Hepatocyte (in vitro differentiated cells): ENCODE measurements at regions not wholly inside any gene's neighbourhood (a gene's known extent, or its start where the extent isn't known, plus 50 kb on each side); places are given as distances from the start of the nearest gene placed in this dataset.

Experiments used
- DNase-seq: peaks from one replicate; pipeline ENCODE4 v3.0.0-alpha.2; 2016; ENCODE audit warnings: low spot score
- H2AFZ ChIP-seq: fragments of 200-600 bp; sonication (generic); 2 replicates; pipeline ENCODE4 v1.6.0; 2016; ENCODE audit warnings: antibody characterized with exemption, mild to moderate bottlenecking
- H3K27ac ChIP-seq: fragments of 200-600 bp; sonication (generic); 2 replicates; pipeline ENCODE4 v1.5.1; 2016; ENCODE audit warnings: mild to moderate bottlenecking
- H3K27me3 ChIP-seq: fragments of 200-600 bp; sonication (generic); 2 replicates; pipeline ENCODE4 v1.6.1; 2016
- H3K36me3 ChIP-seq: fragments of 200-600 bp; sonication (generic); replicated peaks from 2 replicates; pipeline ENCODE4 v1.5.1; 2016; ENCODE audit warnings: low read depth; ENCODE audit not compliant: insufficient read depth
- H3K4me1 ChIP-seq: fragments of 200-600 bp; sonication (generic); 2 replicates; pipeline ENCODE4 v1.5.1; 2016; ENCODE audit warnings: mild to moderate bottlenecking, moderate library complexity; ENCODE audit not compliant: insufficient read depth
- H3K4me2 ChIP-seq: fragments of 200-600 bp; sonication (generic); 2 replicates; pipeline ENCODE4 v1.6.0; 2016
- H3K4me3 ChIP-seq: fragments of 200-600 bp; sonication (generic); 2 replicates; pipeline ENCODE4 v1.5.1; 2016; ENCODE audit warnings: mild to moderate bottlenecking
- H3K79me2 ChIP-seq: fragments of 200-600 bp; sonication (generic); 2 replicates; pipeline ENCODE4 v1.6.0; 2017; ENCODE audit warnings: mild to moderate bottlenecking
- H3K9me2 ChIP-seq: fragments of 200-600 bp; sonication (generic); replicated peaks from 2 replicates; pipeline ENCODE4 v1.6.0; 2017; ENCODE audit warnings: mild to moderate bottlenecking; ENCODE audit not compliant: insufficient read depth
- H3K9me3 ChIP-seq: fragments of 200-600 bp; sonication (generic); 2 replicates; pipeline ENCODE4 v1.5.1; 2016; ENCODE audit warnings: low read depth, mild to moderate bottlenecking
- H4K20me1 ChIP-seq: fragments of 200-600 bp; sonication (generic); 2 replicates; pipeline ENCODE4 v1.6.0; 2016; ENCODE audit warnings: mild to moderate bottlenecking; ENCODE audit not compliant: insufficient read depth, poor library complexity, severe bottlenecking
- CTCF ChIP-seq: fragments of 200-600 bp; sonication (generic); IDR thresholded peaks from 2 replicates; pipeline ENCODE4 v1.5.1; 2016; ENCODE audit warnings: antibody characterized with exemption, mild to moderate bottlenecking; ENCODE audit not compliant: poor library complexity
- EZH2 ChIP-seq: fragments of 200-600 bp; sonication (generic); IDR thresholded peaks from 2 replicates; pipeline ENCODE4 v1.6.1; 2016; ENCODE audit warnings: antibody characterized with exemption, mild to moderate bottlenecking, borderline replicate concordance
- EZH2phosphoT487 ChIP-seq: fragments of 200-600 bp; sonication (generic); IDR thresholded peaks from one replicate; pipeline ENCODE4 v1.6.1; 2018; ENCODE audit warnings: antibody characterized with exemption, mild to moderate bottlenecking, low read depth, moderate library complexity; ENCODE audit not compliant: unreplicated experiment, severe bottlenecking
- WGBS: methylation state at CpG from one replicate; pipeline ENCODE4 v1.1.6; 2016; ENCODE audit warnings: low lambda C conversion rate; ENCODE audit errors: missing lambda C conversion rate; 5-methylcytosine and 5-hydroxymethylcytosine counted together

- Histone ChIP-seq H3K4me2 (no peak overlapping the region), H3K4me1 (no peaks in the 10 kb centered on the region), H3K4me3 (no peak overlapping the region), H3K36me3 (no peaks in the 10 kb centered on the region), H4K20me1 (no peaks in the 10 kb centered on the region), H3K27me3 (no peaks in the 10 kb centered on the region), H3K9me3 (no peaks in the 10 kb centered on the region), H3K27ac (no peak overlapping the region), H2AFZ (no peak overlapping the region), H3K9me2 (no peaks in the 10 kb centered on the region), H3K79me2 (no peaks in the 10 kb centered on the region)
- TF ChIP-seq EZH2phosphoT487 = no peak
- TF ChIP-seq EZH2 = no peak
- TF ChIP-seq CTCF = no peak
- DNase-seq = no peak
Measured at GRCh38 chr4:55721651-55722050, 85.6 kb upstream of the NMU start.

GRCh38 chr4:55722132-55722531 is 86.0 kb upstream of the NMU start:
- Histone ChIP-seq H3K36me3 (no peaks in the 10 kb centered on the region), H3K27ac (no peak overlapping the region), H4K20me1 (no peaks in the 10 kb centered on the region), H3K4me1 (no peaks in the 10 kb centered on the region), H3K4me2 (no peak overlapping the region), H3K9me3 (no peaks in the 10 kb centered on the region), H2AFZ (no peak overlapping the region), H3K4me3 (no peak overlapping the region), H3K9me2 (no peaks in the 10 kb centered on the region), H3K27me3 (no peaks in the 10 kb centered on the region), H3K79me2 (no peaks in the 10 kb centered on the region)
- 91% methylated on average over 6 of the region's 6 CpGs for WGBS
- DNase-seq = no peak
- TF ChIP-seq CTCF (no peak), EZH2phosphoT487 (no peak), EZH2 (no peak)

DNA sequence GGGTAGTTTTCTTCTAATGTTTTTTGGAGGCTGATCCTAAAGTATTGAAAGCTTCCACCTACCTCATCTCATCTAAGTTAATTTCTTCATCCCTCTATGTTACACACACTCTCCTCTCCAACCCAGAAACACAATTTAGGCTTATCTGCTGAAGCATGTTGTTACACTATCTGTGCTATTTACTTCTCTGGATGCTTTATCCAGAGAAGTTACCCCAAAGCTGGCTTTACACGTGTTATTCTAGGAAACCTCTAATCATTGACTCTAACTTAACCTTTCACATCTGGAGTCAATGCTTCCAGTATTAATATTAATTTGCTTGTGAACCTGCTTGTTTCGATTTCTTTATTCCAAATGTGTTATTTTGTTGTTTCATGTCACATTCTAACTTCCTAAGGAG is 87.3 kb upstream of the NMU start:
- Histone ChIP-seq H3K4me1 (no peaks in the 10 kb centered on the region), H3K79me2 (no peaks in the 10 kb centered on the region), H3K27me3 (no peaks in the 10 kb centered on the region), H3K9me2 (no peaks in the 10 kb centered on the region), H2AFZ (no peak overlapping the region), H3K4me3 (no peak overlapping the region), H4K20me1 (no peaks in the 10 kb centered on the region), H3K27ac (no peak overlapping the region), H3K36me3 (no peaks in the 10 kb centered on the region), H3K4me2 (no peak overlapping the region), H3K9me3 (no peaks in the 10 kb centered on the region)
- 73% methylated on average over 2 of the region's 2 CpGs for WGBS
- TF ChIP-seq EZH2 (no peak), EZH2phosphoT487 (no peak), CTCF (no peak)
- no peak for DNase-seq

GRCh38 chr4:55725057-55725456 is 89.0 kb upstream of the NMU start:
- Histone ChIP-seq H3K9me2 (no peaks in the 10 kb centered on the region), H3K4me2 (no peak overlapping the region), H3K27me3 (no peaks in the 10 kb centered on the region), H4K20me1 (no peaks in the 10 kb centered on the region), H3K36me3 (no peaks in the 10 kb centered on the region), H3K79me2 (no peaks in the 10 kb centered on the region), H3K4me1 (no peaks in the 10 kb centered on the region), H2AFZ (no peak overlapping the region), H3K4me3 (no peak overlapping the region), H3K27ac (no peak overlapping the region), H3K9me3 (no peaks in the 10 kb centered on the region)
- no peak for DNase-seq
- TF ChIP-seq EZH2phosphoT487 (no peak), CTCF (no peak), EZH2 (no peak)
- WGBS = 77% methylated on average over 4 of the region's 4 CpGs
